ENCODE measurements at regions not wholly inside any gene's neighbourhood (a gene's known extent, or its start where the extent isn't known, plus 50 kb on each side); places are given as distances from the start of the nearest gene placed in this dataset.

DNA sequence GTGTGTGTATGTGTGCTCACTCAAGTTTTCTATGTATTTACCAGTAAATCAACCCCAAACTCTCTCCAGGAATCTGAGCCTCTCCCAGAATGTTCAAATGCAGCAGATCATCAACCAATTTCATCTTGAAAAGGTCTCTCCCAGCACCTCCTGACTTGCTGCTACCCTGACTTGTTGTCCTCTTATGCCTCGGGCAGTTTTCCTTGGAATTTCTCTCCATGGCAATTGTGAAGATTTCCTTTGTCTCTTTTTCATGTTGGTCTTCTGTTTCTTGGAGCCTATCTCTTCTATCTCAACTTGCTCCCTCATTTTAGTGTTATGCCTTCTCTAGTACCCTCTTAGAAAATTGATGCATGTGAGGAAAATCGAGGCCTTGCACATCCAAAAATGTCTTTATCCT is 303.6 kb upstream of the KIF2A start:
- TF ChIP-seq POLR2A (IDR thresholded peaks at IDR 0.05): no peak
- TF ChIP-seq, protein P1, sequence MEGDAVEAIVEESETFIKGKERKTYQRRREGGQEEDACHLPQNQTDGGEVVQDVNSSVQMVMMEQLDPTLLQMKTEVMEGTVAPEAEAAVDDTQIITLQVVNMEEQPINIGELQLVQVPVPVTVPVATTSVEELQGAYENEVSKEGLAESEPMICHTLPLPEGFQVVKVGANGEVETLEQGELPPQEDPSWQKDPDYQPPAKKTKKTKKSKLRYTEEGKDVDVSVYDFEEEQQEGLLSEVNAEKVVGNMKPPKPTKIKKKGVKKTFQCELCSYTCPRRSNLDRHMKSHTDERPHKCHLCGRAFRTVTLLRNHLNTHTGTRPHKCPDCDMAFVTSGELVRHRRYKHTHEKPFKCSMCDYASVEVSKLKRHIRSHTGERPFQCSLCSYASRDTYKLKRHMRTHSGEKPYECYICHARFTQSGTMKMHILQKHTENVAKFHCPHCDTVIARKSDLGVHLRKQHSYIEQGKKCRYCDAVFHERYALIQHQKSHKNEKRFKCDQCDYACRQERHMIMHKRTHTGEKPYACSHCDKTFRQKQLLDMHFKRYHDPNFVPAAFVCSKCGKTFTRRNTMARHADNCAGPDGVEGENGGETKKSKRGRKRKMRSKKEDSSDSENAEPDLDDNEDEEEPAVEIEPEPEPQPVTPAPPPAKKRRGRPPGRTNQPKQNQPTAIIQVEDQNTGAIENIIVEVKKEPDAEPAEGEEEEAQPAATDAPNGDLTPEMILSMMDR (IDR thresholded peaks at IDR 0.05 in 4 of 5, conservative IDR thresholded peaks at IDR 0.05 in 1 of 5): no peak

All from gastrocnemius medialis (tissue), 4 donors.